ENCODE measurements at regions not wholly inside any gene's neighbourhood (a gene's known extent, or its start where the extent isn't known, plus 50 kb on each side); places are given as distances from the start of the nearest gene placed in this dataset.

GRCh38 chr9:108772301-108772894, 83.4 kb downstream of the ACTL7B start:
- H3K27me3 ChIP-seq (ENCODE audit: control insufficient read depth in 3 of 3, insufficient read depth in 3 of 3, low read length in 2 of 3) = no peaks in the 10 kb centered on the region
- no peaks in the 10 kb centered on the region for H3K36me3 ChIP-seq (ENCODE audit: control insufficient read depth in 4 of 4, insufficient read depth in 4 of 4, low read length in 4 of 4)
- H3K4me3 ChIP-seq = no peak overlapping the region
- ATAC-seq (ENCODE audit: insufficient read depth, low FRiP score) (no peak), DNase-seq (no peak)
- no peak overlapping the region for H3K27ac ChIP-seq (ENCODE audit: low read depth in 1 of 2, low read length in 1 of 2)
- H3K9ac ChIP-seq (ENCODE audit: insufficient read depth in 1 of 2, low read length in 2 of 2) = no peak overlapping the region
- 82 to 91% methylated on average over 6 of the region's 6 CpGs for WGBS, 2 donors
- H3K9me3 ChIP-seq (ENCODE audit: control insufficient read depth in 4 of 4, insufficient read depth in 3 of 4, low read length in 3 of 4) = peaks cover 0 to 5% (median 2%) of the 10 kb centered on the region in 4 donors
- H3K4me1 ChIP-seq (ENCODE audit: control insufficient read depth in 5 of 5, insufficient read depth in 5 of 5, low read length in 5 of 5) = peaks cover 0 to 3% (median 0%) of the 10 kb centered on the region in 5 donors
- no peak for TF ChIP-seq CTCF (IDR thresholded peaks at IDR 0.05; ENCODE audit: control extremely low read depth, extremely low read depth)

GRCh38 chr9:108768744-108769143, 87.0 kb downstream of the ACTL7B start:
- 86 to 90% methylated on average over 5 of the region's 5 CpGs for WGBS, 2 donors
- ATAC-seq (ENCODE audit: insufficient read depth, low FRiP score) (no peak), DNase-seq (no peak)
- no peak for TF ChIP-seq CTCF (IDR thresholded peaks at IDR 0.05; ENCODE audit: control extremely low read depth, extremely low read depth)
- H3K27me3 ChIP-seq (ENCODE audit: control insufficient read depth in 3 of 3, insufficient read depth in 3 of 3, low read length in 2 of 3) = no peaks in the 10 kb centered on the region
- H3K9me3 ChIP-seq (ENCODE audit: control insufficient read depth in 4 of 4, insufficient read depth in 3 of 4, low read length in 3 of 4) = peaks cover 0 to 5% (median 2%) of the 10 kb centered on the region in 4 donors
- H3K27ac ChIP-seq (ENCODE audit: low read depth in 1 of 2, low read length in 1 of 2) = no peak overlapping the region
- no peak overlapping the region for H3K4me3 ChIP-seq
- H3K4me1 ChIP-seq (ENCODE audit: control insufficient read depth in 5 of 5, insufficient read depth in 5 of 5, low read length in 5 of 5) = peaks cover 0 to 3% (median 0%) of the 10 kb centered on the region in 5 donors
- no peak overlapping the region for H3K9ac ChIP-seq (ENCODE audit: insufficient read depth in 1 of 2, low read length in 2 of 2)
- no peaks in the 10 kb centered on the region for H3K36me3 ChIP-seq (ENCODE audit: control insufficient read depth in 4 of 4, insufficient read depth in 4 of 4, low read length in 4 of 4)

- no peaks in the 10 kb centered on the region for H3K27me3 ChIP-seq (ENCODE audit: control insufficient read depth in 3 of 3, insufficient read depth in 3 of 3, low read length in 2 of 3)
- H3K4me3 ChIP-seq = no peak overlapping the region
- H3K9ac ChIP-seq (ENCODE audit: insufficient read depth in 1 of 2, low read length in 2 of 2) = no peak overlapping the region
- no peak for TF ChIP-seq CTCF (IDR thresholded peaks at IDR 0.05; ENCODE audit: control extremely low read depth, extremely low read depth)
- no peaks in the 10 kb centered on the region for H3K4me1 ChIP-seq (ENCODE audit: control insufficient read depth in 5 of 5, insufficient read depth in 5 of 5, low read length in 5 of 5)
- H3K36me3 ChIP-seq (ENCODE audit: control insufficient read depth in 4 of 4, insufficient read depth in 4 of 4, low read length in 4 of 4) = no peaks in the 10 kb centered on the region
- peaks cover 0 to 5% (median 2%) of the 10 kb centered on the region in 4 donors for H3K9me3 ChIP-seq (ENCODE audit: control insufficient read depth in 4 of 4, insufficient read depth in 3 of 4, low read length in 3 of 4)
- no peak overlapping the region for H3K27ac ChIP-seq (ENCODE audit: low read depth in 1 of 2, low read length in 1 of 2)
- 36 to 66% methylated on average over 3 of the region's 3 CpGs for WGBS, 2 donors
- DNase-seq (no peak), ATAC-seq (ENCODE audit: insufficient read depth, low FRiP score) (no peak)
These were observed 89.1 kb downstream of the ACTL7B start for GRCh38 chr9:108766626-108767161.
